ENCODE measurements at regions not wholly inside any gene's neighbourhood (a gene's known extent, or its start where the extent isn't known, plus 50 kb on each side); places are given as distances from the start of the nearest gene placed in this dataset.

DNA sequence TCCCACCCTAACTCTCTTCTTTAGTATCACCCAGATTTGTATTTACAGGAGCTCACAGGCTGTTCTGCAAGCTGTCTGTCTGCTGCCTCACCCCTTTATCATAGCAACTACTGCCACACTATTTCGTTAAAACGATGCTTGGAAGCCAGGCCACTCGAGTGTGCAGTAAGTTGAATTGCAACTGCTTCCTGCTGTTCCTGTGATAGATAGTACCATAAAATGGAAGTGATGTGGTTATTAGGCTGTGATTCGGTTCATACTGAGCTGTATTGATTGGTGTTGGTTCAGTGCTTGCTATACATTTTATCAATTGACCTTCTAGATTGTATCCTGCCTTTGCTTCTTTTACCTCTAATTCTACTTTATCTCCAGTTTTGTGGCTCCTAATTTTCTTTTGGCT lies 325.4 kb downstream of the RNF144B start:
- FAIRE-seq (no peak), DNase-seq (ENCODE audit: low read depth, low spot score) (no peak)
- H3K79me2 ChIP-seq (ENCODE audit: control insufficient read depth, insufficient read depth, low read length): no peaks in the 10 kb centered on the region
- no peaks in the 10 kb centered on the region for H3K9me3 ChIP-seq (replicated peaks; ENCODE audit: control insufficient read depth, insufficient read depth, low read length)
- ChIA-PET CTCF (no interaction called here), POLR2A (no interaction called here)
- no peak overlapping the region for H3K9ac ChIP-seq (replicated peaks; ENCODE audit: extremely low read depth, insufficient read depth, low read length)
- H3K4me1 ChIP-seq (ENCODE audit: control insufficient read depth, extremely low read depth, insufficient read depth, low read length): no peaks in the 10 kb centered on the region
- H3K27ac ChIP-seq (ENCODE audit: insufficient read depth, low read depth, low read length): no peak overlapping the region
- H2AFZ ChIP-seq (ENCODE audit: low read depth, low read length): no peak overlapping the region
- no peaks in the 10 kb centered on the region for H3K27me3 ChIP-seq (ENCODE audit: control insufficient read depth in 2 of 2, insufficient read depth in 2 of 2, low read length in 2 of 2)
- H3K4me3 ChIP-seq (replicated peaks in 1 of 3; ENCODE audit: insufficient read depth in 1 of 3, low read depth in 1 of 3, low read length in 3 of 3): no peak overlapping the region
- no peaks in the 10 kb centered on the region for H4K20me1 ChIP-seq (replicated peaks; ENCODE audit: control insufficient read depth, extremely low read depth, insufficient read depth, low read length)
- TF ChIP-seq POLR2A (IDR thresholded peaks at IDR 0.05; ENCODE audit: low read depth, low read length): no peak
- TF ChIP-seq, protein P1, sequence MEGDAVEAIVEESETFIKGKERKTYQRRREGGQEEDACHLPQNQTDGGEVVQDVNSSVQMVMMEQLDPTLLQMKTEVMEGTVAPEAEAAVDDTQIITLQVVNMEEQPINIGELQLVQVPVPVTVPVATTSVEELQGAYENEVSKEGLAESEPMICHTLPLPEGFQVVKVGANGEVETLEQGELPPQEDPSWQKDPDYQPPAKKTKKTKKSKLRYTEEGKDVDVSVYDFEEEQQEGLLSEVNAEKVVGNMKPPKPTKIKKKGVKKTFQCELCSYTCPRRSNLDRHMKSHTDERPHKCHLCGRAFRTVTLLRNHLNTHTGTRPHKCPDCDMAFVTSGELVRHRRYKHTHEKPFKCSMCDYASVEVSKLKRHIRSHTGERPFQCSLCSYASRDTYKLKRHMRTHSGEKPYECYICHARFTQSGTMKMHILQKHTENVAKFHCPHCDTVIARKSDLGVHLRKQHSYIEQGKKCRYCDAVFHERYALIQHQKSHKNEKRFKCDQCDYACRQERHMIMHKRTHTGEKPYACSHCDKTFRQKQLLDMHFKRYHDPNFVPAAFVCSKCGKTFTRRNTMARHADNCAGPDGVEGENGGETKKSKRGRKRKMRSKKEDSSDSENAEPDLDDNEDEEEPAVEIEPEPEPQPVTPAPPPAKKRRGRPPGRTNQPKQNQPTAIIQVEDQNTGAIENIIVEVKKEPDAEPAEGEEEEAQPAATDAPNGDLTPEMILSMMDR (IDR thresholded peaks at IDR 0.05; ENCODE audit: extremely low read depth in 1 of 2, insufficient read depth in 1 of 2, low read depth in 1 of 2, low read length in 2 of 2): no peak
- TF ChIP-seq FOS (IDR thresholded peaks at IDR 0.05; ENCODE audit: borderline replicate concordance, insufficient read depth, low read length): no peak
- TF ChIP-seq EZH2 (IDR thresholded peaks at IDR 0.05; ENCODE audit: borderline replicate concordance, low read depth, low read length, severe bottlenecking): no peak
- no peak for TF ChIP-seq POLR2AphosphoS5 (IDR thresholded peaks at IDR 0.05; ENCODE audit: insufficient read depth, low read depth, low read length)
- no peak for TF ChIP-seq MYC (IDR thresholded peaks at IDR 0.05; ENCODE audit: low read depth, low read length)
- TF ChIP-seq JUN (IDR thresholded peaks at IDR 0.05; ENCODE audit: borderline replicate concordance, insufficient read depth, insufficient read length, low read depth): no peak
- TF ChIP-seq GATA2 (IDR thresholded peaks at IDR 0.05; ENCODE audit: insufficient read depth, insufficient read length, low read depth, low read length): no peak
- no peaks in the 10 kb centered on the region for H3K36me3 ChIP-seq (ENCODE audit: control insufficient read depth in 2 of 2, extremely low read depth in 1 of 2, insufficient read depth in 2 of 2, low read length in 2 of 2)
- BruUV-seq (replicated peaks): no TSS peak
- H3K9me1 ChIP-seq (replicated peaks; ENCODE audit: control insufficient read depth, extremely low read depth, insufficient read depth, low read length): no peaks in the 10 kb centered on the region
- intact Hi-C loops (cut with micrococcal nuclease): no loop called here
- H3K4me2 ChIP-seq (ENCODE audit: insufficient read depth, low read length): no peak overlapping the region
- dilution Hi-C loops (cut with MboI; ENCODE audit: extremely low pct_ligation_motif_present, low sequenced_read_pairs): no loop called here

All from endothelial cell of umbilical vein (primary cell).